K562 (cell line): ENCODE measurements at regions not wholly inside any gene's neighbourhood (a gene's known extent, or its start where the extent isn't known, plus 50 kb on each side); places are given as distances from the start of the nearest gene placed in this dataset.

ENCODE experiments used
- ATAC-seq: fragments of 200-7000 bp; cut with Tn5 transposase; 3 replicates; pipeline ENCODE4 v1.9.1; 2020; ENCODE audit warnings: moderate library complexity
- BruUV-seq: library from RNA; stranded (reverse); fragments of 400-500 nt; replicated peaks from 2 replicates; lab custom pipeline; 2021; lab: Mats Ljungman, UMichigan
- CTCF ChIA-PET: fragments of 300-600 bp; formaldehyde crosslinking; extraction: SDS; loops from one replicate; lab custom pipeline; 2021; ENCODE audit warnings: low intra/inter-chr PET ratio; lab: Yijun Ruan, JAX
- POLR2A ChIA-PET: fragments of 300-600, 350-650 bp; sonication (Branson Sonifier 250); formaldehyde crosslinking; extraction: SDS; loops from one replicate; lab custom pipeline; 2021; ENCODE audit warnings: antibody characterized with exemption, inconsistent platforms; lab: Yijun Ruan, JAX
- DNase-seq, 4 experiments: peaks; one replicate each; pipeline versions ENCODE4 v3.0.0 to v3.0.0-alpha.2; 2011 to 2018; ENCODE audit warnings: low spot score in 3 of 4, mixed read lengths in 3 of 4; ENCODE audit errors: extremely low read depth in 1 of 4
- FAIRE-seq: peaks from 2 replicates; lab custom pipeline; 2011; peaks lifted over from hg19 to GRCh38; lab: Jason Lieb, UNC
- H2AFZ ChIP-seq: 2 replicates; pipeline ENCODE4 v1.6.0; 2011; ENCODE audit warnings: low read depth, low read length, control low read depth, inconsistent platforms
- H3K27ac ChIP-seq: fragments of 200-600 bp; 3 replicates; pipeline ENCODE4 v1.8.0; 2011; ENCODE audit warnings: low read depth, mild to moderate bottlenecking, control low read depth, inconsistent platforms, low read length, moderate library complexity, mixed read lengths; ENCODE audit errors: extremely low read depth
- H3K27me3 ChIP-seq, 2 experiments: fragments of 300-600 bp in 1 of 2; 2 replicates in 1 of 2; 3 replicates in 1 of 2; pipeline versions ENCODE4 v1.6.0 to v1.8.0; 2011; ENCODE audit warnings: inconsistent platforms in 2 of 2, low read length in 2 of 2, mild to moderate bottlenecking in 1 of 2, mixed read lengths in 1 of 2, moderate library complexity in 1 of 2; ENCODE audit not compliant: control insufficient read depth in 2 of 2, insufficient read depth in 2 of 2
- H3K36me3 ChIP-seq: fragments of 300-600 bp; 3 replicates; pipeline ENCODE4 v1.8.0; 2011; ENCODE audit warnings: mild to moderate bottlenecking, low read length, inconsistent platforms; ENCODE audit not compliant: control insufficient read depth, insufficient read depth
- H3K4me1 ChIP-seq, 2 experiments: fragments of 200-600 bp in 1 of 2; replicated peaks in 1 of 2; 2 replicates in 1 of 2; 3 replicates in 1 of 2; pipeline versions ENCODE4 v1.5.1 to v1.8.0; 2011; ENCODE audit warnings: inconsistent platforms in 2 of 2, low read length in 2 of 2, mild to moderate bottlenecking in 1 of 2, mixed read lengths in 1 of 2, moderate library complexity in 1 of 2; ENCODE audit not compliant: control insufficient read depth in 2 of 2, insufficient read depth in 2 of 2
- H3K4me2 ChIP-seq: 2 replicates; pipeline ENCODE4 v1.6.1; 2011; ENCODE audit warnings: low read length, control low read depth, inconsistent platforms, mixed read lengths; ENCODE audit not compliant: insufficient read depth
- H3K4me3 ChIP-seq: fragments of 200-600 bp; sonication (generic), shearing (Covaris generic); 2 replicates; pipeline ENCODE4 v1.5.1; 2016; ENCODE audit warnings: control low read depth, inconsistent platforms
- H3K79me2 ChIP-seq: fragments of 200-600 bp; 3 replicates; pipeline ENCODE4 v1.8.0; 2011; ENCODE audit warnings: low read length, inconsistent platforms; ENCODE audit not compliant: control insufficient read depth, insufficient read depth
- H3K9ac ChIP-seq, 2 experiments: 2 replicates each; pipeline versions ENCODE4 v1.6.0 to v1.6.1; 2011; ENCODE audit warnings: low read depth in 2 of 2, low read length in 2 of 2, control low read depth in 1 of 2, inconsistent platforms in 1 of 2, mild to moderate bottlenecking in 1 of 2, mixed read lengths in 1 of 2; ENCODE audit not compliant: insufficient read depth in 1 of 2
- H3K9me1 ChIP-seq: one replicate; pipeline ENCODE4 v1.6.0; 2011; ENCODE audit warnings: inconsistent platforms, mild to moderate bottlenecking, low read length, moderate library complexity; ENCODE audit not compliant: control insufficient read depth, insufficient read depth
- H3K9me3 ChIP-seq: replicated peaks from 2 replicates; pipeline ENCODE4 v1.5.1; 2011; ENCODE audit warnings: low read depth, low read length, inconsistent platforms; ENCODE audit not compliant: control insufficient read depth, insufficient read depth
- H4K20me1 ChIP-seq: replicated peaks from 2 replicates; pipeline ENCODE4 v1.6.1; 2011; ENCODE audit warnings: low read length, inconsistent platforms, mixed read lengths; ENCODE audit not compliant: control insufficient read depth, insufficient read depth
- FOSL1 ChIP-seq: fragments of 200-800 bp; sonication (Bioruptor generic); conservative IDR thresholded peaks from 2 replicates; pipeline ENCODE4 v1.6.1; 2016; ENCODE audit warnings: missing genetic modification characterization, missing compliant biosample characterization
- FOXP1 ChIP-seq: sonication (generic); formaldehyde crosslinking; IDR thresholded peaks from 2 replicates; pipeline ENCODE4 v1.8.0; 2022; ENCODE audit warnings: mild to moderate bottlenecking, missing genetic modification reagents
- GATAD2A ChIP-seq: fragments of 450-650 bp; IDR thresholded peaks from 2 replicates; pipeline ENCODE4 v1.6.1; 2017
- HNRNPL ChIP-seq: fragments of 200-400 bp; formaldehyde crosslinking; IDR thresholded peaks from 2 replicates; pipeline ENCODE4 v1.6.1; 2017; ENCODE audit warnings: low read depth, mild to moderate bottlenecking, low read length
- HOMEZ ChIP-seq: fragments of 250-450 bp; sonication (Bioruptor Pico); IDR thresholded peaks from 2 replicates; pipeline ENCODE4 v1.4.0; 2020; ENCODE audit warnings: mild to moderate bottlenecking, moderate library complexity
- ILK ChIP-seq: fragments of 450-650 bp; IDR thresholded peaks from 2 replicates; pipeline ENCODE4 v1.6.1; 2016; ENCODE audit warnings: missing genetic modification characterization, low read depth, mild to moderate bottlenecking, missing compliant biosample characterization, moderate library complexity, borderline replicate concordance
- NCOA4 ChIP-seq: fragments of 450-650 bp; IDR thresholded peaks from 2 replicates; pipeline ENCODE4 v1.6.1; 2018; ENCODE audit warnings: mild to moderate bottlenecking; ENCODE audit not compliant: partially characterized antibody
- NFE2 ChIP-seq: IDR thresholded peaks from 2 replicates; pipeline ENCODE4 v1.6.1; 2014; ENCODE audit warnings: antibody characterized with exemption, low read depth
- NONO ChIP-seq, 2 experiments: fragments of 200-400 bp in 1 of 2; fragments of 450-650 bp in 1 of 2; formaldehyde crosslinking in 1 of 2; IDR thresholded peaks; 2 replicates each; pipeline ENCODE4 v1.6.1; 2017; ENCODE audit warnings: low read depth in 2 of 2, mild to moderate bottlenecking in 2 of 2, moderate library complexity in 2 of 2, low read length in 1 of 2
- NR2C2 ChIP-seq, 2 experiments: fragments of 200-800 bp in 1 of 2; sonication (Bioruptor generic) in 1 of 2; sonication (generic) in 1 of 2; formaldehyde crosslinking in 1 of 2; IDR thresholded peaks; 2 replicates each; pipeline versions ENCODE4 v1.6.1 to v1.8.0; 2016 to 2022; ENCODE audit warnings: mild to moderate bottlenecking in 1 of 2, missing compliant biosample characterization in 1 of 2, missing genetic modification characterization in 1 of 2, missing genetic modification reagents in 1 of 2
- PHB2 ChIP-seq: fragments of 450-650 bp; IDR thresholded peaks from 2 replicates; pipeline ENCODE4 v1.6.1; 2017; ENCODE audit warnings: low read depth
- POLR2AphosphoS2 ChIP-seq: IDR thresholded peaks from 2 replicates; pipeline ENCODE4 v1.6.1; 2012; ENCODE audit warnings: low read length, improper control_type of control experiment
- SAP30 ChIP-seq: fragments of 200-600 bp; sonication (generic); IDR thresholded peaks from 2 replicates; pipeline ENCODE4 v1.6.1; 2012; ENCODE audit warnings: borderline replicate concordance, low read depth, mild to moderate bottlenecking, moderate library complexity, low read length, control low read depth, inconsistent platforms; ENCODE audit not compliant: insufficient read depth, poor library complexity, severe bottlenecking
- YBX1 ChIP-seq: fragments of 450-650 bp; IDR thresholded peaks from 2 replicates; pipeline ENCODE4 v1.7.1; 2016; ENCODE audit warnings: mild to moderate bottlenecking
- ZNF217 ChIP-seq: sonication (generic); formaldehyde crosslinking; IDR thresholded peaks from 2 replicates; pipeline ENCODE4 v1.8.0; 2022; ENCODE audit warnings: mild to moderate bottlenecking, missing genetic modification reagents
- ZNF586 ChIP-seq: fragments of 450-650 bp; formaldehyde crosslinking; conservative IDR thresholded peaks from 2 replicates; pipeline ENCODE4 v1.4.0; 2020; ENCODE audit warnings: mild to moderate bottlenecking, moderate library complexity
- in situ Hi-C: fragments of 300-500 bp; cut with MboI; formaldehyde crosslinking; loops from 4 replicates; pipeline ENCODE4 v1.15.0; 2018; ENCODE audit warnings: inconsistent platforms, mixed read lengths
- intact Hi-C: fragments of 100-400 bp; cut with micrococcal nuclease; formaldehyde crosslinking; loops from 2 replicates; pipeline ENCODE4 v1.14.2; 2022

GRCh38 chrX:129035180-129035579 lies 488.1 kb downstream of the SMARCA1 start:
- H3K36me3 ChIP-seq, result no peaks in the 10 kb centered on the region
- ChIA-PET POLR2A (interaction anchor here (0.7 kb wide), 2 partner anchors 16 to 114 kb away, joined by 3 read pairs; no protein-coding TSS in a partner anchor), CTCF (no interaction called here)
- no peaks in the 10 kb centered on the region for H3K9me1 ChIP-seq
- H4K20me1 ChIP-seq, result no peaks in the 10 kb centered on the region
- no peak for DNase-seq
- no peaks in the 10 kb centered on the region for H3K4me1 ChIP-seq
- FAIRE-seq, result no peak
- no peak overlapping the region for H3K9ac ChIP-seq
- no peak overlapping the region for H3K4me2 ChIP-seq
- no peak overlapping the region for H3K27ac ChIP-seq
- H3K9me3 ChIP-seq, result no peaks in the 10 kb centered on the region
- H3K79me2 ChIP-seq, result no peaks in the 10 kb centered on the region
- no peak overlapping the region for H3K4me3 ChIP-seq
- intact Hi-C loops, result no loop called here
- H3K27me3 ChIP-seq, result no peaks in the 10 kb centered on the region
- in situ Hi-C loops, result no loop called here
- ATAC-seq, result no peak
- H2AFZ ChIP-seq, result no peak overlapping the region
- no peak for TF ChIP-seq FOSL1 (tag)
- TF ChIP-seq YBX1, result no peak
- TF ChIP-seq ZNF217, result no peak
- TF ChIP-seq NCOA4, result no peak
- TF ChIP-seq HNRNPL, result no peak
- no peak for TF ChIP-seq NONO (IDR thresholded peaks at IDR 0.05; ENCODE audit: low read depth in 2 of 2, low read length in 1 of 2)
- TF ChIP-seq ILK, result no peak
- TF ChIP-seq ZNF586, result no peak
- no peak for TF ChIP-seq FOXP1
- TF ChIP-seq POLR2AphosphoS2, result no peak
- TF ChIP-seq GATAD2A, result no peak
- TF ChIP-seq NFE2, result no peak
- no peak for TF ChIP-seq HOMEZ (CRISPR knock-in tag)
- no peak for TF ChIP-seq NR2C2 (CRISPR knock-in tag; IDR thresholded peaks at IDR 0.05)
- no peak for TF ChIP-seq NR2C2 (tag; IDR thresholded peaks at IDR 0.05)
- TF ChIP-seq SAP30, result no peak
- TF ChIP-seq PHB2, result no peak
- BruUV-seq, result no TSS peak
